GM21367 (cell line): ENCODE measurements at regions not wholly inside any gene's neighbourhood (a gene's known extent, or its start where the extent isn't known, plus 50 kb on each side); places are given as distances from the start of the nearest gene placed in this dataset.

Source experiments
- ATAC-seq: cut with Tn5 transposase; IDR thresholded peaks from one replicate; pipeline ENCODE4 v1.9.1; 2021; ENCODE audit not compliant: unreplicated experiment

- no peak for ATAC-seq
These were observed 187.0 kb downstream of the MID1IP1 start for GRCh38 chrX:38988301-38988700.

GRCh38 chrX:38989076-38989475, 187.8 kb downstream of the MID1IP1 start:
- no peak for ATAC-seq

GRCh38 chrX:38991656-38992440, 190.6 kb downstream of the MID1IP1 start:
- no peak for ATAC-seq

- ATAC-seq: no peak
These were observed 191.3 kb downstream of the MID1IP1 start for GRCh38 chrX:38992441-38993096.

GRCh38 chrX:38993500-38993899, 192.2 kb downstream of the MID1IP1 start:
- ATAC-seq: no peak

- no peak for ATAC-seq
These were observed 197.8 kb downstream of the MID1IP1 start for GRCh38 chrX:38999099-38999498.

- no peak for ATAC-seq
These were observed 198.9 kb downstream of the MID1IP1 start for GRCh38 chrX:38999967-39000745.

- ATAC-seq: no peak
These were observed 199.5 kb downstream of the MID1IP1 start for GRCh38 chrX:39000802-39001201.

- ATAC-seq: no peak
These were observed 201.2 kb downstream of the MID1IP1 start for GRCh38 chrX:39002466-39002865.

- ATAC-seq: no peak
These were observed 207.3 kb downstream of the MID1IP1 start for GRCh38 chrX:39008549-39008948.

- no peak for ATAC-seq
These were observed 210.4 kb downstream of the MID1IP1 start for GRCh38 chrX:39011454-39012221.

GRCh38 chrX:39012621-39013111, 211.4 kb downstream of the MID1IP1 start:
- no peak for ATAC-seq

GRCh38 chrX:39016556-39016955, 215.3 kb downstream of the MID1IP1 start:
- ATAC-seq: no peak

GRCh38 chrX:39017077-39017476, 215.8 kb downstream of the MID1IP1 start:
- ATAC-seq: no peak

GRCh38 chrX:39017716-39018115, 216.5 kb downstream of the MID1IP1 start:
- no peak for ATAC-seq

- no peak for ATAC-seq
These were observed 217.3 kb downstream of the MID1IP1 start for GRCh38 chrX:39018541-39018940.

- ATAC-seq: no peak
These were observed 217.8 kb downstream of the MID1IP1 start for GRCh38 chrX:39019056-39019455.

- ATAC-seq: no peak
These were observed 218.9 kb downstream of the MID1IP1 start for GRCh38 chrX:39020051-39020669.

GRCh38 chrX:39022106-39022505, 220.8 kb downstream of the MID1IP1 start:
- ATAC-seq: no peak

GRCh38 chrX:39029221-39029620, 228.0 kb downstream of the MID1IP1 start:
- ATAC-seq: no peak
